Motor neuron (in vitro differentiated cells): ENCODE measurements at regions not wholly inside any gene's neighbourhood (a gene's known extent, or its start where the extent isn't known, plus 50 kb on each side); places are given as distances from the start of the nearest gene placed in this dataset.
A peak's percentile ranks its signal among the peaks of the same experiment; 100 is the strongest.
"Not testable (repeated sequence)": the region's sequence is repeated elsewhere in the genome, so short reads cannot be mapped to it uniquely, and the experiment has no call there.

Experiments
- ATAC-seq, 8 experiments: fragments of 200-7000 bp; cut with Tn5 transposase; replicated peaks in 6 of 8; 2 replicates each; pipeline ENCODE4 v1.8.0; 2021; ENCODE audit warnings: mild to moderate bottlenecking in 8 of 8, moderate library complexity in 8 of 8
- H3K27ac ChIP-seq, 2 donors: fragments of 250-450 bp; sonication (Bioruptor Pico); 2 replicates each; pipeline ENCODE4 v1.9.0; 2021; ENCODE audit warnings: antibody characterized with exemption in 2 of 2, mild to moderate bottlenecking in 2 of 2, moderate library complexity in 1 of 2
- H3K4me1 ChIP-seq, 2 donors: fragments of 250-450 bp; sonication (Bioruptor Pico); replicated peaks in 1 of 2; 2 replicates each; pipeline ENCODE4 v1.6.1; 2021; ENCODE audit warnings: antibody characterized with exemption in 2 of 2, mild to moderate bottlenecking in 2 of 2, moderate library complexity in 1 of 2
- H3K4me3 ChIP-seq, 5 donors: fragments of 250-450 bp; sonication (Bioruptor Pico); 2 replicates each; pipeline ENCODE4 v1.9.0; 2021; ENCODE audit warnings: antibody characterized with exemption in 5 of 5, mild to moderate bottlenecking in 5 of 5, moderate library complexity in 4 of 5
- WGBS, 10 experiments: fragments of 450-650 bp; shearing (Covaris generic); methylation state at CpG; one replicate each; pipeline ENCODE4 v1.0.0; 2022; 5-methylcytosine and 5-hydroxymethylcytosine counted together
- in situ Hi-C, 9 experiments: fragments of 400-800 bp; cut with MboI; loops; one replicate each; pipeline ENCODE4 v1.15.0; 2021; ENCODE audit warnings: low sequenced_read_pairs in 9 of 9, low pct_unique_long_range_greater_than_20kb in 2 of 9; ENCODE audit not compliant: unreplicated experiment in 9 of 9

- no peak overlapping the region for H3K4me3 ChIP-seq
These were observed 407.3 kb downstream of the RPS24 start for GRCh38 chr10:78441010-78441409.

GRCh38 chr10:78441694-78442093, 408.0 kb downstream of the RPS24 start:
- in situ Hi-C loops: no loop called here
- H3K4me1 ChIP-seq: peaks cover 16 to 26% of the 10 kb centered on the region in 2 donors
- no peak overlapping the region for H3K4me3 ChIP-seq
- WGBS, 10 experiments: 88 to 100% (median 100%) methylated on average over 1 to 2 of the region's 5 CpGs; no CpG with 5 or more reads in 5 of the 10 experiments
- no peak overlapping the region for H3K27ac ChIP-seq
- ATAC-seq: peak in 1 of 8 experiments; percentile 49

More at GRCh38 chr10:78441010-78441409, 407.3 kb downstream of the RPS24 start:
- ATAC-seq: no peak
- in situ Hi-C loops: no loop called here
- WGBS, 10 experiments: 77 to 100% (median 100%) methylated on average over 1 to 4 of the region's 4 CpGs
- H3K27ac ChIP-seq: no peak overlapping the region
- peaks cover 23 to 33% of the 10 kb centered on the region in 2 donors for H3K4me1 ChIP-seq

GRCh38 chr10:78442836-78443550, 409.3 kb downstream of the RPS24 start:
- H3K27ac ChIP-seq: no peak overlapping the region
- ATAC-seq: peak in 2 of 8 experiments; percentile 36 to 54
- 60 to 100% (median 93%) methylated on average over 1 to 2 of the region's 13 CpGs; no CpG with 5 or more reads in 5 of the 10 experiments for WGBS, 10 experiments
- H3K4me3 ChIP-seq: no peak overlapping the region
- in situ Hi-C loops: no loop called here
- peaks cover 21 to 24% of the 10 kb centered on the region in 2 donors for H3K4me1 ChIP-seq

- peak overlapping the region; percentile 13 to 30 for H3K27ac ChIP-seq
- no peak overlapping the region for H3K4me3 ChIP-seq
- in situ Hi-C loops: no loop called here
- peaks cover 19 to 21% of the 10 kb centered on the region in 2 donors for H3K4me1 ChIP-seq
- 78 to 100% (median 88%) methylated on average over 1 to 8 of the region's 11 CpGs; no CpG with 5 or more reads in 1 of the 10 experiments for WGBS, 10 experiments
- ATAC-seq: peak in 1 of 8 experiments; percentile 16
These were observed 410.4 kb downstream of the RPS24 start for GRCh38 chr10:78443900-78444571.

DNA sequence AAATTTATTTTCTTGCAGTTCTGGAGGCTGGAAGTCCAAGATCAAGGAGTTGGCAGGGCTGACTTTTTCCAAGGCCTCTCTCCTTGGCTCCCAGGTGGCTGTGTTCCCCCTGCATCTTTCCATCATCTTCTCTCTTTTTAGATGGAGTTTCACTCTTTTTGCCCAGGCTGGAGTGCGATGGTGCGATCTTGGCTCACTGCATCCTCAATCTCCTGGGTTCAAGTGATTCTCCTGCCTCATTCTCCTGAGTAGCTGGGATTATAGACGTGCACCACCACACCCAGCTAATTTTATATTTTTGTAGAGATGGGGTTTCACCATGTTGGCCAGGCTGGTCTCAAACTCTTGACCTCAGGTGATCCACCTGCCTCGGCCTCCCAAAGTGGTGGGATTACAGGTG, 411.1 kb downstream of the RPS24 start:
- ATAC-seq, H3K27ac ChIP-seq, H3K4me3 ChIP-seq, in situ Hi-C loops: not testable (repeated sequence)
- 80 to 100% (median 90%) methylated on average over 1 to 3 of the region's 4 CpGs; no CpG with 5 or more reads in 3 of the 10 experiments for WGBS, 10 experiments
- H3K4me1 ChIP-seq: peaks cover 15 to 20% of the 10 kb centered on the region in 2 donors

- no peak for ATAC-seq
These were observed 411.6 kb downstream of the RPS24 start for GRCh38 chr10:78445308-78445707.

GRCh38 chr10:78448470-78448869, 414.8 kb downstream of the RPS24 start:
- no peak for ATAC-seq
- H3K4me1 ChIP-seq: peaks cover 17 to 19% of the 10 kb centered on the region in 2 donors
- 40 to 100% (median 83%) methylated on average over 1 to 3 of the region's 4 CpGs; no CpG with 5 or more reads in 5 of the 10 experiments for WGBS, 10 experiments
- in situ Hi-C loops: no loop called here
- H3K27ac ChIP-seq: no peak overlapping the region
- H3K4me3 ChIP-seq: no peak overlapping the region

More at GRCh38 chr10:78445308-78445707, 411.6 kb downstream of the RPS24 start:
- H3K4me1 ChIP-seq: peaks cover 15 to 20% of the 10 kb centered on the region in 2 donors
- H3K27ac ChIP-seq: no peak overlapping the region
- WGBS, 10 experiments: 8 to 100% (median 80%) methylated on average over 1 to 2 of the region's 2 CpGs; no CpG with 5 or more reads in 5 of the 10 experiments
- H3K4me3 ChIP-seq: no peak overlapping the region
- in situ Hi-C loops: no loop called here

GRCh38 chr10:78448994-78449418, 415.3 kb downstream of the RPS24 start:
- no peak overlapping the region for H3K27ac ChIP-seq
- 70 to 100% (median 98%) methylated on average over 1 to 2 of the region's 2 CpGs for WGBS, 10 experiments
- in situ Hi-C loops: no loop called here
- H3K4me3 ChIP-seq: no peak overlapping the region
- ATAC-seq: no peak
- peaks cover 11 to 14% of the 10 kb centered on the region in 2 donors for H3K4me1 ChIP-seq

GRCh38 chr10:78449554-78449953, 415.9 kb downstream of the RPS24 start:
- in situ Hi-C loops: no loop called here
- peaks cover 9 to 12% of the 10 kb centered on the region in 2 donors for H3K4me1 ChIP-seq
- H3K27ac ChIP-seq: no peak overlapping the region
- ATAC-seq: no peak
- no peak overlapping the region for H3K4me3 ChIP-seq
- 50 to 100% (median 93%) methylated on average over 1 to 4 of the region's 4 CpGs; no CpG with 5 or more reads in 5 of the 10 experiments for WGBS, 10 experiments

- no peak for ATAC-seq
- Histone ChIP-seq H3K4me1 (peaks cover 9 to 12% of the 10 kb centered on the region in 2 donors), H3K4me3 (no peak overlapping the region), H3K27ac (no peak overlapping the region)
- WGBS, 10 experiments: 38 to 100% (median 83%) methylated on average over 1 to 3 of the region's 3 CpGs; no CpG with 5 or more reads in 5 of the 10 experiments
- in situ Hi-C loops: no loop called here
These were observed 416.6 kb downstream of the RPS24 start for GRCh38 chr10:78450239-78450638.

DNA sequence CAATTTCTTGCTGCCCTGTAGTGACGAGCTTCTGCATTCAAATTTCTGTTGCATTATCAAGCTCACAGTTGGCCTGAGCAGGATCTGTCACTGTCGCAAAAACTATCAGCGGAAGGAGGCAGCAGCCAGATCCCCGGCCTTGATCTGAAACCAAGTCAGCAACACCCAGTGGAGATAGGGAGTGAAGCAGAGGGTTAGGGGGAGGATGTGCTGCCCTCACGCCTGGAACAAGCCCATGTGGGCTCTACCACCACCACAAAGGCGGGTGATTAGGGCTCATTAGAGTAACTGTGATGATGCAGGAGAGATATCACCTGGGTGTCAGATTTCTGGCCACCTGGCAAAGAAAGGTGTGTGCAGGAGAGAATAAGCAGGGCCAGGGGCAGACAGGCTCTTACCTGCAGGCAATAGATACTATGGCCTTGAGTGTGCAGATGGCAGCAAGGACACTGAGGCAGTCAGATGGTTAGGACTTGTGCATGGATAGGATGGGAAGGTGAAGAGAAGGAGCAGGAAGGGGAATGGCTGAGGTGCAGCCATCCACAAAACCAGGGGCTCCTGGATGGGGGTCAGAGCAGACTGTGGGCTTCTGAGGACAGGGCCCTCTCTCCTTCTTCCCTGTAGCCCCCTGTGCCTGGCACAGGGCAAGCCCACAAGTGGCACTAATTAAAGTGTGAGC, 417.3 kb downstream of the RPS24 start:
- ATAC-seq: no peak
- H3K27ac ChIP-seq: no peak overlapping the region
- in situ Hi-C loops: no loop called here
- H3K4me3 ChIP-seq: no peak overlapping the region
- peaks cover 16% of the 10 kb centered on the region in 2 donors for H3K4me1 ChIP-seq
- 83 to 100% (median 92%) methylated on average over 1 to 4 of the region's 6 CpGs; no CpG with 5 or more reads in 5 of the 10 experiments for WGBS, 10 experiments

DNA sequence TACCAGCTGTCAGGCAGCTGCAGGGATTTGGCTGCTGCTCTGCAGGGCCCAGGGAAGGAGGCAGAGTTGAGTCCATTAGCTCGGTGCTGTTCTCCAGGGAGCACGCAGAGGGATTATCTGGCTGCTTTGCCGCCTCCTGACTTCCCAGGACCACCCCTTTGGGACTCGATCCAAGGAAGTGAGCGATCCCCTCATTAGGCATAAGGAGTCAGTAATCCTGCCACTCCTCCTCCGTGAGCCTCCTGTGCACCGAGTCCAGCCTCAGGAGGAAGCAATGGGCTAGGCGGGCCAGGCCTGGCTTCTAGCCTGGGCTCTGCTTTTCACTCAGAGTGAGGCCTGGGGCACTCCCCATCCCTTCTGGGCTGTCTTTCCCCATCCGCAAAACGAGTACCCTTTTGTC, 417.9 kb downstream of the RPS24 start:
- no peak overlapping the region for H3K4me3 ChIP-seq
- peak in 7 of 8 experiments; percentile 16 to 71 (median 23) for ATAC-seq
- H3K27ac ChIP-seq: no peak overlapping the region
- in situ Hi-C loops: no loop called here
- peaks cover 17% of the 10 kb centered on the region in 2 donors for H3K4me1 ChIP-seq
- WGBS, 10 experiments: 58 to 100% (median 78%) methylated on average over 2 to 4 of the region's 10 CpGs; no CpG with 5 or more reads in 6 of the 10 experiments
